PC-3 (cell line): ENCODE measurements at regions not wholly inside any gene's neighbourhood (a gene's known extent, or its start where the extent isn't known, plus 50 kb on each side); places are given as distances from the start of the nearest gene placed in this dataset.
"Not testable (repeated sequence)": the region's sequence is repeated elsewhere in the genome, so short reads cannot be mapped to it uniquely, and the experiment has no call there.

Experiments used
- ATAC-seq: fragments of 200-7000 bp; cut with Tn5 transposase; 2 replicates; pipeline ENCODE4 v1.9.1; 2020; ENCODE audit warnings: mild to moderate bottlenecking, moderate library complexity
- BruUV-seq: library from RNA; stranded (reverse); fragments of 400-500 nt; replicated peaks from 2 replicates; lab custom pipeline; 2021; lab: Mats Ljungman, UMichigan
- CTCF ChIA-PET: fragments of 300-600 bp; sonication (Branson Sonifier 250); formaldehyde crosslinking; loops from one replicate; lab custom pipeline; 2022; ENCODE audit warnings: antibody characterized with exemption; lab: Charles Lee
- POLR2A ChIA-PET: fragments of 300-600 bp; sonication (Branson Sonifier 250); formaldehyde crosslinking; loops from one replicate; lab custom pipeline; 2022; ENCODE audit warnings: antibody characterized with exemption; ENCODE audit not compliant: unreplicated experiment; lab: Charles Lee
- DNase-seq: peaks from one replicate; pipeline ENCODE4 v3.0.0-alpha.2; 2015
- H2AFZ ChIP-seq: fragments of 300-600 bp; sonication (generic); 2 replicates; pipeline ENCODE4 v1.6.0; 2016; ENCODE audit warnings: antibody characterized with exemption, low read length
- H3F3A ChIP-seq: fragments of 300-600 bp; sonication (generic); one replicate; pipeline ENCODE4 v1.6.0; 2017; ENCODE audit warnings: antibody characterized with exemption, low read length, control low read depth, mild to moderate bottlenecking; ENCODE audit not compliant: unreplicated experiment
- H3K27ac ChIP-seq: fragments of 300-600 bp; sonication (generic); 2 replicates; pipeline ENCODE4 v1.5.1; 2016; ENCODE audit warnings: mild to moderate bottlenecking, low read length
- H3K27me3 ChIP-seq: fragments of 300-600 bp; sonication (generic); 2 replicates; pipeline ENCODE4 v1.6.1; 2016; ENCODE audit warnings: low read length, mixed read lengths
- H3K36me3 ChIP-seq: fragments of 300-600 bp; sonication (generic); 2 replicates; pipeline ENCODE4 v1.6.1; 2016; ENCODE audit warnings: low read depth, mixed run types, low read length, mixed read lengths
- H3K4me1 ChIP-seq: fragments of 300-600 bp; sonication (generic); 2 replicates; pipeline ENCODE4 v1.5.1; 2016; ENCODE audit warnings: low read length; ENCODE audit not compliant: insufficient read depth
- H3K4me2 ChIP-seq: fragments of 300-600 bp; sonication (generic); 2 replicates; pipeline ENCODE4 v1.6.0; 2016; ENCODE audit warnings: low read length
- H3K4me3 ChIP-seq: fragments of 300-600 bp; sonication (generic); 2 replicates; pipeline ENCODE4 v1.5.1; 2016; ENCODE audit warnings: mild to moderate bottlenecking, low read length, mixed read lengths
- H3K79me2 ChIP-seq: fragments of 300-600 bp; sonication (generic); 2 replicates; pipeline ENCODE4 v1.6.1; 2017; ENCODE audit warnings: low read length, mixed read lengths
- H3K9ac ChIP-seq: fragments of 300-600 bp; sonication (generic); 2 replicates; pipeline ENCODE4 v1.6.0; 2016; ENCODE audit warnings: mild to moderate bottlenecking, low read length
- H3K9me2 ChIP-seq: fragments of 300-600 bp; sonication (generic); replicated peaks from 2 replicates; pipeline ENCODE4 v1.6.1; 2016; ENCODE audit warnings: mixed run types, low read length, mixed read lengths
- H3K9me3 ChIP-seq: fragments of 300-600 bp; sonication (generic); 2 replicates; pipeline ENCODE4 v1.6.1; 2016; ENCODE audit warnings: low read length, mixed read lengths
- H4K20me1 ChIP-seq: fragments of 300-600 bp; sonication (generic); 2 replicates; pipeline ENCODE4 v1.6.1; 2016; ENCODE audit warnings: low read length, mixed read lengths
- CTCF ChIP-seq: fragments of 300-600 bp; sonication (generic); conservative IDR thresholded peaks from 2 replicates; pipeline ENCODE4 v1.5.1; 2017; ENCODE audit warnings: antibody characterized with exemption, low read depth, mild to moderate bottlenecking, low read length
- EZH2 ChIP-seq: fragments of 300-600 bp; sonication (generic); IDR thresholded peaks from one replicate; pipeline ENCODE4 v1.6.1; 2017; ENCODE audit warnings: antibody characterized with exemption, mild to moderate bottlenecking, low read length; ENCODE audit not compliant: unreplicated experiment
- EZH2phosphoT487 ChIP-seq: fragments of 300-600 bp; sonication (generic); IDR thresholded peaks from 2 replicates; pipeline ENCODE4 v1.6.1; 2018; ENCODE audit warnings: mild to moderate bottlenecking, antibody characterized with exemption, low read length, borderline replicate concordance
- intact Hi-C: fragments of 100-400 bp; cut with micrococcal nuclease; formaldehyde crosslinking; loops from 2 replicates; pipeline ENCODE4 v1.9.0; 2023

GRCh38 chr12:31220633-31221550, 105.1 kb downstream of the SINHCAF start:
- no TSS peak for BruUV-seq
- no peak overlapping the region for H3K4me3 ChIP-seq
- H3F3A ChIP-seq = no peaks in the 10 kb centered on the region
- ChIA-PET CTCF (no interaction called here), POLR2A (no interaction called here)
- peaks cover 28% of the 10 kb centered on the region for H3K27me3 ChIP-seq
- H3K79me2 ChIP-seq = no peaks in the 10 kb centered on the region
- no peaks in the 10 kb centered on the region for H3K4me1 ChIP-seq
- H3K36me3 ChIP-seq = no peaks in the 10 kb centered on the region
- TF ChIP-seq CTCF (no peak), EZH2phosphoT487 (no peak), EZH2 (no peak)
- H3K4me2 ChIP-seq = no peak overlapping the region
- DNase-seq (no peak), ATAC-seq (no peak)
- H3K9ac ChIP-seq = no peak overlapping the region
- intact Hi-C loops = no loop called here
- no peaks in the 10 kb centered on the region for H3K9me2 ChIP-seq
- H2AFZ ChIP-seq = no peak overlapping the region
- no peaks in the 10 kb centered on the region for H4K20me1 ChIP-seq
- H3K9me3 ChIP-seq = no peaks in the 10 kb centered on the region
- H3K27ac ChIP-seq = no peak overlapping the region

GRCh38 chr12:31221551-31221945, 104.4 kb downstream of the SINHCAF start:
- CTCF ChIA-PET = no interaction called here
- intact Hi-C loops = no loop called here
- DNase-seq (no peak), ATAC-seq (no peak)
- TF ChIP-seq EZH2phosphoT487 = no peak
- TF ChIP-seq EZH2 = no peak
- no peak for TF ChIP-seq CTCF
- Histone ChIP-seq H3K36me3 (no peaks in the 10 kb centered on the region), H3K9me2 (no peaks in the 10 kb centered on the region), H3K4me3 (no peak overlapping the region), H3K79me2 (no peaks in the 10 kb centered on the region), H3K4me2 (no peak overlapping the region), H2AFZ (no peak overlapping the region), H3K9ac (no peak overlapping the region), H3K27ac (no peak overlapping the region), H3F3A (no peaks in the 10 kb centered on the region), H3K27me3 (peaks cover 28% of the 10 kb centered on the region), H3K4me1 (no peaks in the 10 kb centered on the region), H3K9me3 (no peaks in the 10 kb centered on the region), H4K20me1 (no peaks in the 10 kb centered on the region)
- POLR2A ChIA-PET = no interaction called here
- no TSS peak for BruUV-seq

GRCh38 chr12:31222620-31223222, 103.2 kb downstream of the SINHCAF start:
- no peak overlapping the region for H3K4me3 ChIP-seq
- H3K4me1 ChIP-seq = no peaks in the 10 kb centered on the region
- no peaks in the 10 kb centered on the region for H3K9me3 ChIP-seq
- H3K27ac ChIP-seq = no peak overlapping the region
- H3K9ac ChIP-seq = no peak overlapping the region
- no peaks in the 10 kb centered on the region for H3F3A ChIP-seq
- H3K9me2 ChIP-seq = no peaks in the 10 kb centered on the region
- BruUV-seq = no TSS peak
- H4K20me1 ChIP-seq = no peaks in the 10 kb centered on the region
- H2AFZ ChIP-seq = no peak overlapping the region
- ATAC-seq (no peak), DNase-seq (no peak)
- intact Hi-C loops = no loop called here
- TF ChIP-seq CTCF (no peak), EZH2phosphoT487 (no peak), EZH2 (no peak)
- no peak overlapping the region for H3K4me2 ChIP-seq
- ChIA-PET POLR2A (no interaction called here), CTCF (no interaction called here)
- no peaks in the 10 kb centered on the region for H3K36me3 ChIP-seq
- peaks cover 16% of the 10 kb centered on the region for H3K27me3 ChIP-seq
- H3K79me2 ChIP-seq = no peaks in the 10 kb centered on the region

GRCh38 chr12:31223640-31224039, 102.3 kb downstream of the SINHCAF start:
- H3K9me3 ChIP-seq, POLR2A ChIA-PET, intact Hi-C loops, H3K27ac ChIP-seq, H3K4me2 ChIP-seq, BruUV-seq, H3F3A ChIP-seq, H4K20me1 ChIP-seq, H3K79me2 ChIP-seq, H3K36me3 ChIP-seq, ATAC-seq, H3K4me3 ChIP-seq, H3K4me1 ChIP-seq, H3K9ac ChIP-seq, H2AFZ ChIP-seq, DNase-seq, H3K27me3 ChIP-seq, H3K9me2 ChIP-seq, CTCF ChIA-PET: not testable (repeated sequence)
